ENCODE measurements at regions not wholly inside any gene's neighbourhood (a gene's known extent, or its start where the extent isn't known, plus 50 kb on each side); places are given as distances from the start of the nearest gene placed in this dataset.
"Not testable (repeated sequence)": the region's sequence is repeated elsewhere in the genome, so short reads cannot be mapped to it uniquely, and the experiment has no call there.

DNA sequence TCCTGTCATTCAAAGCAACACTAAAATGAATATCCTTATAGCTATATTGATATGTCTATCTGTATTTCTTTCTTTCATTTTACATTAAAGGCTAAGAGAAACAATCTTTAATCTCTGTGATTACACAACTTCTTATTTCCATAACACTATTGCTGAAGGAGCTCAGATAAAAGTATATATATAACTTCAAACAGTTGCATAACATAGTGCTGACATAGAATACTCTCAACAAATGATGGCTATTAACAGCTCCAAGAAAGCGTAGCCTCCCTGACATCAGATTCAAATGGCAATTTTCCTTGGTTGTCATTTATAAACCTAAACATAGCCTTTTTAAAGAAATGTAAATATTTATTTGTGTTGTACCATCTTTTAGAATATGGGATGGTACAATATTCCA lies 116.6 kb upstream of the PTPRG start:
- no peak for DNase-seq (ENCODE audit: low spot score)

DNA sequence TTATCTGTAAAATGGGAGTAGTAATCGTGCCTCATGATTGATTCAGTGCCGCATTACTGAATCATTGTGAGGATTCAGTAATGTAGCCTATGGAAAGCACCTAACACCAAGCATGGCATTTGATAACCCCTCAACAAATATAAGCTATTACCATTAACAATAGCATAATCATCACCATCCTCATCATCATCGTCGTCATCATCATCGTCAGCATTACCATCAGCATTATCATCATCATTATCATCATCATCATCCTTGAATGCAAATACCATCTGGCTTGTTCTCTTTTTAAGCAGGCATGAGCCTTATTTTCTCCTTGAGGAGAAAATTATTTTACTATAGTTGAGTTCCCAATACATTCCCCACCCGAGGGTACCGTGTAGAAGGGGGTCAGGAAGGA lies 115.4 kb upstream of the PTPRG start:
- DNase-seq (ENCODE audit: low spot score): no peak

DNA sequence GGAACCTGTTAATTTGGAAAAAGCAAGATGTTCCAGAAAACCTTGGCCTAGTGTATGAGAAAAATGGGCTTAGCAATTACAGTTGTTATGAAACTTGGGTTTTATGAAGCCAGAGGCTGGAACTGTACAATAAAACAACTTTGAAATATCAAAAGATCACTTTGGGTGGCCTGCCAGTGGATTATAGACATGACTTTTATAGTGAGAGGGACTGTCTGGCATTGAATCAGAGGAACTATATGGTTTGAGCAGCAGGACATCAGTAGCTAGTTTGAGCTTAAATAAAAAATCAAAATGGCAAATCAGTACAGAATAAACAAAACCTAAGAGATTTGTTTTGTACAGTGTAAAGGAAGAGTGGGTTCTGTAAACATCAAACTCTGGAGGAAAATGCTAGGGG lies 115.0 kb upstream of the PTPRG start:
- DNase-seq (ENCODE audit: low spot score): no peak

DNA sequence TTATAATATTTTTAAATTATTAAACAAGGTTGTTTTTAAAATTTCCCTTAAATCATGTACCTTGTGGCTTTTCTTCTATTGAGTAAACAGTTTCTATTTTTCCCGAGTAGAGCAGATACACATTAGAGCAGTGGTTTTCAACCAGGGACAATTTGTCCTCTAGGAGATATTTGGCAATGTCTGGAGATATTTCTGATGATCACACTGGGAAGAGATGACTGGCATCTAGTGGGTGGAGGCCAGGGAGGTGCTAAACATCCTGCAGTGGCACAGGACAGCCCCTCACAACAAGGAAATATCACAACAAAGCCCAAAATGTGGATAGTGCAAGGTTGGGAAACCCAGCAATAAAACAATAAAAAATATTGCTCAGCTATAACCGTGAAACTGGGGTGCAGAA lies 113.0 kb upstream of the PTPRG start:
- DNase-seq (ENCODE audit: low spot score): no peak

DNA sequence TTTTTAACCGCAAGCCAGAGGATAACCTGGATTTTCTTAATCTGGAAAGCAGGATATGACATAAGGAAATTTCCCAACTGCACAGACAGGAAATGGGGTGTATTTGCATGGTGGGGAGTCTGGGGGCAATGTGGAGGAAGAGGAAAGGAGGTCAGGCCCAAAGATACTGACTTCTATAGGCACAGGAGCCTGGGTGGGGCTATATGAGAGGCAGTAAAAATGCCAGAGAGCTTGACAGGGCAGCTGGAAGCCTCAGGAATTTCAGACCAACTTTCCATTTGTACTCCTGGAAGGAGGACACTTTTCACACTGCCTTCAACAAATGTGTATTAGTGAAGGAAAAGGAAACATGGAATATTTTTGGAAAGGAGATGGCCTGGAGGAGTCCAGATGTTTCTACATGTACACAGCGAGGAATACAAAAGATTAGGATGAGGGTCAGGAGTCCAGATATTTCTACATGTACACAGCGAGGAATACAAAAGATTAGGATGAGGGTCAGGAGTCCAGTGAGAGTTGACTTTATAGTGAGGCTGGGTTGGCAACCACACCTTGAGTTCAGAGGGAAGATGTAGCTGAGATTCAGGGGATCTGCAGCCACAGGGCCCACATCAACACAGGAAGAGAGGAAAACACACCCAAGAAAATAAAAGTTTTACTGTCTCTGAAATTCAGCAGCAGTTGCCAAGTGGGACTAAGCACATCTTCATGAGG lies 111.9 kb upstream of the PTPRG start:
- DNase-seq (ENCODE audit: low spot score): no peak

DNA sequence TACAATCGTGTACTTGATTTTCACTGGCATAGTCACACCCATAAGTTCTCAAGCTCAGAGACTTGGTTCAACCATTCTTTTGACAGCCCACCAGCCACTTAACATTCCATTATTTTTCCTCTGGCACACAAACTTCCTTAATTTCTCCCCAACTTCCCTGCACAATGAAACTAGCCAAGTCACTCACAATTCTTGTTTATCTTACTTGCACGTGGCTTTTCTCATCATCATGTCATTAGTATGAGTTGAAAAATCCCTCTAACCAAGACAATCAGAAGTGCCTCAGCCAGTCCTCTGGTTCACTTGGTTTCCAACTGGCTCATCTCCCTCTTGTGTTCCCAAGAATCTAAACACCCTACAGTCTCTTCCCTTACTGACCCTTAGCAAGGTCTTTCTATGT lies 110.5 kb upstream of the PTPRG start:
- DNase-seq (ENCODE audit: low spot score): no peak

DNA sequence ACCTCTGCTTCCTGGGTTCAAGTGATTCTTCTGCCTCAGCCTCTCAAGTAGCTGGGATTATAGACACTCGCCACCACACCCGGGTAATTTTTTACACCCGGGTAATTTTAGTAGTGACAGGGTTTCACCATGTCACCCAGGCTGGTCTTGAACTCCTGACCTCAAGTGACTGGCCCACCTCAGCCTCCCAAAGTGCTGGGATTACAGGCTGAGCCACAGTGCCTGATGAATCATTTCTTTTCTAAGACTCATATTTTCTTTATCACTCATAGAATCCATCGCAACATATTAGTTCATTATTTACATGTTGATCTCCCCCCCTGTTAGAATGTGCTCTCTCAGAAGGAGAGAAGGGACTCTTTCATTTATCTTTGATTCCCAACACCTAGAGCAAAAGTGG lies 109.5 kb upstream of the PTPRG start:
- DNase-seq (ENCODE audit: low spot score): no peak

DNA sequence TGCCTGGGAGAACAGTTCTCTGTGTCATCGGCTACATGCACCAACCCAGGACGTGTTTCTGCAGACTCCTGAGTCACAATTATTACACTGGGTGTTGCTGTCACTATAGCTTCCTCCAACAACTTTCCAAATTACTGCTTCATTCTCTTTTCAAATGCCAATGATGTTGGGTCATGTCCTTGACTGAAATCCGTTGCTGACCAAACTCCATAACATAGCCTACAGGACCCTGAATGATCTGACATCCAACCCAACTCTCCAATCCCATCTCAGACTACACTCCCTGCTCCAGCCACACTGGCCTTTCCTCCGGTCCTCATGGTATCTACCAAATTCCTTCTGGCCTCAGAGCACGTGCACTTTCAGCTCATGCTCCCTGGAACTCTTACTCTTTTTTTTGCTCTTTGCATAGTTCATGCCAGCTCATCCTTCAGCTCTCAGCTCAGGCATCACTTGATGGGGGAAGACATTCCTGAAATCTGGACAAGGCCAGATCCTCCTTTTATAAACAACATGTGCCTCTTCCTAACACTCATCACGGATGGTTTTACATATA lies 108.8 kb upstream of the PTPRG start:
- no peak for DNase-seq (ENCODE audit: low spot score)

DNA sequence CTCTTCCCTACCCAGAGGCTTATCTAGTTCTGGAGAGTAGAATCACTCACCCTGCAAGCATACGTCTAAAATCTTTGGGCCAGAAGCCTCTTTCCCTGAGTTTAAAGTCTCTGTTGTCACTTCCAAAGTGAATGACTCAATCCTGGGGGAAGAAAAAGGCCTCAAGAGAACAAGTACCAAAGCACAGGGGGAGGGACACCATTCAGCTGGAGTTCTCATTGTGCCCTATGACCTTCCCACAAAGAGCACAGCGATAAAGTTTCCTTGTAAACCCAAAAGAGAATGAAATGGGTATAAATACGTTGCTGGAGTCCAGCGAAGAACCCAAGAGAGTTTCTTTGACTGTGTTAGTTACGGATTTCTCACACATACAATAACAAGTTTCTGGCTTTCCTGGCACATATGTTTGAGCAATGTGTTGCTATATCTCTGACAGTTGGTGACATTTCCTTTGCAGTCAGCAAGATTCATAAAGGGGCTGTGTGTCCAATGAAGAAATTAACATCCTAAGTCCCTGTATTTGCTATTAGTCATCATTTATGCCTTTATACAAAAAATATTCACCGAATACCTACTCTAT lies 107.3 kb upstream of the PTPRG start:
- no peak for DNase-seq (ENCODE audit: low spot score)

DNA sequence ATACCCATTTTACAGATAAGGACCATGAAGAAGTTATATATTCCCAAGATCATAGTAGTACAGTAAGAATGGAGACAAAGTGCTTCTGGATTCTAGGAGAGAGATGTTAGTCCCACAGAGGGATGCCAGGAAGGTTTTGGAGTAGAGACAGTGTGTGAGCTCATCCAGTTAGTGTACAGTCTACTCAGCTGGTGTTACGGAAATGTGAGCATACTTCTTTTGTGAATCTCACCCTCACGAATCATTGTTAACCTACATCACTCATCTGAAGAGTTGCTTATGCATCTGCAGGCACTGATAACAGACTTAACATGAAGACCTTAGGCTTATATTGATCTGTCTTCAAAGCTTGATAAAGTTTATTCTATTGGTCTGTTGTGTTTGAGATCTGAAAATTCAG lies 106.6 kb upstream of the PTPRG start:
- DNase-seq (ENCODE audit: low spot score): no peak

DNA sequence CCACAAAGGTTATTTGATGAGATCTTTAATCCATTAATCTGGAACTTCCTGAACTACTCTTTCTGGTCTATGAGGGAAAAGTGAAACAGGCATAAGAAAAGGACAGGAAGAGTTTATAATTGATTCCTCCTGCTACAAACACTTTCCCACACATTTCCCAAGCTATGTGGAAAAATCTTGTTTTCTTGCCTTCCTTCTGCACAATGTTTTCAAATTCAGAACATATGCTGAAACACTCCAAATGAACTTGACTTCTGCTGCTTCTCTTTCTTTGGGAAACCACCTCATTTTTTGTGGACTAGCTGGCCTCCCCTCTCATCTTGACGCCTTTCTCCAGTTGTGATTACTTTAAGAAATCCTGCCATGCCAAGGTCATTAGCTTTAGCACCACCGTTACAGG lies 100.7 kb upstream of the PTPRG start:
- DNase-seq (ENCODE audit: low spot score): no peak

DNA sequence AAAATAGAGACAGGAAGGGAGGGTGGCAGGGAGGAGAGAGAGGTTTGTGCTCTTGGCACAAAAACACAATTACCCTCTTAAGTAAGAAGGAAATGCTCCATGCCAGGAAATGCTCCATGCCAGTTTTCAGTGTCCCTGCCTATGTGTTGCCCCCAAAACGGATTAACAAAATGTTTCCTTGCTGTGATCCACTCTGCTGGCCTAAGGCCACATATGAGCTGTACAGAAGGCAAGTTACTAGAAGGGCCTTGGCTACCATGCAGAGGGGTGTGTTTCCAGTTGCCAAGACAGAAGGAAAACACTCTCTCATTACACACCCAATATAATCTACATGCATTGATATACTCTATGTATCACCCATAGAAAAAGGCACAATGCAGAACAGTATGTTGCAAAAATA lies 98.2 kb upstream of the PTPRG start:
- no peak for DNase-seq (ENCODE audit: low spot score)

DNA sequence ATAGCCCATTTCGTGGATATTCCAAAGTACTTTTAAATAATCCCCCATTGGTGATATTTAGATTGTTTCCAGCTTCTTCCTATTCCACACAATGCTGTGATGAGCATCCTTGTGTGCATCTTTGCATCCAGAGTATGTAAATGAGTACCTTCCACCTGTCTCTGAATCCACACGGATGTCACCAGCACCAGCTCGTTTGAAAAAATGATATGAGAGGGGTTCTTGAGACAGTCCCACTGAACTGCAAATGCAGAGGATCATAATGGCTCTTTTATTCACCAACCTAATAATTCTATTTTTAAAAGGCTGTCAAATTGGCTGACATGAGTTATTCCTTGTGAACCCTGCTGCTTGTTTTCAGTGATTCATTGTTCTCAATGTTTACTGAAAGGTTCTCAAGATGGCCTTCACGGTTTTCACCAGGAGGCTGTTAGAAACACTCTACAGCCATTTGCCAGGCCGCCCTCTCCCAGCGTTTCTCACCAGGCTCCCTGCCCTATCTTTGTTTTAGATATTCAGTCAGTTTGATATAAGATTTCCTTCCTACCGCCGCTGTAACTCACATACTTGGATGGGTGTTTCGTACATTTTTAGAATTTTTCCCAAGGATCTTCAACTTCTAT lies 96.7 kb upstream of the PTPRG start:
- no peak for DNase-seq (ENCODE audit: low spot score)

DNA sequence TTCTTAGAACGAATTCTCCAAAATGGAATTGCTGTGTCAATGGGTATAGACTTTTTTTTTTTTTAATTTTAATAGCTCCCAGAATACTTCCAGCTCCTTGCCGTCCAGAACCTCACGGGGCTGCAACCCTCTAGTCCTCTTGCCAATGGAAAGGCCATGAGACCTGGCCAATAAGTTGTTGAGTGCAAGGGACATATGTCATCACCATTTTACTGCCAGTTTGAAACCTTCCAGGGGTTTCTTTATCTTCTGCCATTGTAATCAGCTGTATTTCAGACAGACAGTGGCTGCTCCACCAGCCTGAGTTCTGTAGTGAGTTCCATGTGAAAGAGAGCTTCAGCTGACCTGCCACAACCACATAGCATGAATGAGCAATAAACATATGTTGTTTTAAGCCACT lies 95.0 kb upstream of the PTPRG start:
- DNase-seq (ENCODE audit: low spot score): no peak

DNA sequence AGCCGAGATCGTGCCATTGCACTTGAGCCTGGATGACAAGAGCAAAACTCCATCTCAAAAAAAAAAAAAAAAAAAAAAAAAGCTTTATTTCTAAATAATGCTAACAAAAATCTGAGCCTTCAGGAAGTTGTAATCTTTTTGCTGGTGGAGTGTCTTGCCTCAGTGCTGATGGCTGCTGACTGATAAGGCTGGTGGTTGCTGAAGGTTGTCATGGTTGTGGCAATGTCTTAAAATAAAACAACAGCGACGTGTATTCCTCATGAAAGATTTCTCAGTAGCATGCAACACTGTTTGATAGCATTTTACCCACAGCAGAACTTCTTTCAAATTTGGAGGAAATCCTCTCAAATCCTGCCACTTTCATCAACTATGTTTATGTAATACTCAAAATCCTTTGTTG lies 77.4 kb upstream of the PTPRG start:
- no peak for DNase-seq (ENCODE audit: low spot score)

DNA sequence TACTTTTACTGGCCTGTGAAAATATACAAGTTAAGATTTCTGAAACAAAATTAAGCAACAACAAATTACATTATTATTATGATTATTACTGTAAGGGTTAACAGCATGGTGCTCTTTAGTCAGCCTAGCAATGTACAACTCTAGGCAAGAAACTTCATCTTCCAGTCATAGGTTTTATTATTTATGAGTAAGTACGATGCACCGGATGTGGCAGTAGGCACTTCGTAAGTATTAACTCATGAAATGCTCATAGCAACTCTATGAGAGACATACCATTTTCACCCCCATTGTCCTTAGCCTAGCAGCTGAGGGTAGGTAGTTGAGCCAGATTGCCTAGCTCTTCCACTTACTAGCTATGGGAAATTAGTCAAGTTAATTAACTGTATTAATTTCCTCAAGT lies 68.0 kb upstream of the PTPRG start:
- DNase-seq (ENCODE audit: low spot score): no peak

DNA sequence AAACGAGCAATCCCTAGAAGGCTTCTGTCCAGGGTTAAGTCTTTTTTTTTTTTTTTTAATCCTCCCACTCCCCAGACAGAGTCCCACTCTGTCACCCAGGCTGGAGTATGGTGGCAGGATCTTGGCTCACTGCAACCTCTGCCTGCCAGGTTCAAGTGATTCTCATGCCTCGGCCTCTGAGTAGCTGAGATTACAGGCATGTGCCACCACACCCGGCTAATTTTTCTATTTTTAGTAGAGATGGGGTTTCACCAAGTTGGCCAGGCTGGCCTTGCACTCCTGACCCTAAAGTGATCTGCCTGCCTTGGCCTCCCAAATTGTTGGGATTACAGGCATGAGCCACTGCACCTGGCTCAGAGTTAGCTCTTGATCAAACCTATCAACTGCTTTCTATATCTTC lies 67.1 kb upstream of the PTPRG start:
- DNase-seq (ENCODE audit: low spot score): not testable (repeated sequence)

DNA sequence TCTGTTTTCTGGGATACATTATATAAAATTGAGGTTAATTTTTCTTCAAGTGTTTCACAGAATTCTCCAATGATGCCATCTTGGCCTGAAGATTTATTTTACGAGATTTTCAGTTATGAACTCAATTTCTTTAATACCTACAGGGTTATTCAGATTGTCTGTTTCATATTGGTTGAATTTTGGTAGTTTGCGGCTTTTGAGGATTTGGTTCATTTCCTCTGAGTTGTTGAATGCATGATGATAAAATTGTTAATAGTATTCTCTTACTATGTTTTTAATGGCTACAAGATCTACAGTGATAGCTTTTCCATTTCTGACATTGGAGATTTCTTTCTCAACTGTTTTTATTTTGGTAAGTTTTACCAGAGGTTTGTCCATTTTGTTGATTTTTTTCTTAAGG lies 63.9 kb upstream of the PTPRG start:
- no peak for DNase-seq (ENCODE audit: low spot score)

DNA sequence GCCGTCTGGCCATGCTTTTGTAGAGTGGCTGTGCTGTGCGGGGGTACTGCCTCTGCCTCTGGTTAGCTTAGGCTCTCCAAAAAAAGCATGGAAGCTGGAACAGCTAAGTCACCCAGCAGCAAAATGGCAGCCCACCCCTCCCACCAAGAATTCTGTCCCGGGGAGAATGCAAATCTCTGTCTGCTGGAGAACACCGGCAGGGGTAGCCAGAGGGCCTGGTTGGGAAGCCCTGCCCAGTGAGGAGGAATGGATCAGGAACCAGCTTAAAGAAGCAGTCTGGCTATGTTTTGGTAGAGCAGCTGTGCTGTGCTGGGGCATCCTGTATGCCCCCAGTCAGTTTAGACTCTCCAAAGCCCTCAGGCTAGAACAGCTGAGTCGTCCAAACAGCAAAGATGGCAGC lies 56.2 kb upstream of the PTPRG start:
- no peak for DNase-seq (ENCODE audit: low spot score)

DNA sequence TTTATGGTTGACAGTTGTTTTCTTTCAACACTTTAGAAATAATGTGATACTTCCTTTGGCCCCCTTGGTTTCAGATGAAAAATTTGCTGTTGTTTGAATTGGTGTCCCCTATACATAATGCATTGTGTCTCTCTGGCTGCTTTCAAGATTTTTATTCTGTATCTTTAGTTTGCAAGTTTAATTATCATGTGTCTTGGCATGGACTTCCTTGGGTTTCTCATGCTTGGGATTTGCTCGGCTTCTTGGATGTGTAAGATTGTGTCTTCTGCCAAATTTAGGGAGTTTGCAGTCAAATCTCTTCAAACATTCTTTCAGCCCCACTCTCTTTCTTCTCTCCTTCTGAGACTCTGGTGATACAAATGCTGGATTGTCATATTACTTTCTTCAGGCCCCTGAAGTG lies 53.4 kb upstream of the PTPRG start:
- no peak for DNase-seq (ENCODE audit: low spot score)

All from H4 (cell line).